Stimulated activated CD4-positive, alpha-beta T cell treated with anti-CD3 and anti-CD28 coated beads, TNF-alpha, amount 100 ng/mL, for 1 hour (primary cell): ENCODE measurements at regions not wholly inside any gene's neighbourhood (a gene's known extent, or its start where the extent isn't known, plus 50 kb on each side); places are given as distances from the start of the nearest gene placed in this dataset.

Source experiments
- DNase-seq, 3 donors: peaks; one replicate each; pipeline ENCODE4 v3.0.0-alpha.2; 2020; ENCODE audit warnings: low read depth in 3 of 3, low spot score in 1 of 3

- DNase-seq: no peak
Observed at GRCh38 chr12:127620735-127621355, 646.1 kb upstream of the TMEM132C start.

- no peak for DNase-seq
Observed at GRCh38 chr12:127621366-127621765, 645.6 kb upstream of the TMEM132C start.

- no peak for DNase-seq
Observed at GRCh38 chr12:127623362-127623761, 643.6 kb upstream of the TMEM132C start.

GRCh38 chr12:127625176-127625771 lies 641.7 kb upstream of the TMEM132C start:
- DNase-seq: no peak

GRCh38 chr12:127628645-127629044 lies 638.3 kb upstream of the TMEM132C start:
- no peak for DNase-seq

DNA sequence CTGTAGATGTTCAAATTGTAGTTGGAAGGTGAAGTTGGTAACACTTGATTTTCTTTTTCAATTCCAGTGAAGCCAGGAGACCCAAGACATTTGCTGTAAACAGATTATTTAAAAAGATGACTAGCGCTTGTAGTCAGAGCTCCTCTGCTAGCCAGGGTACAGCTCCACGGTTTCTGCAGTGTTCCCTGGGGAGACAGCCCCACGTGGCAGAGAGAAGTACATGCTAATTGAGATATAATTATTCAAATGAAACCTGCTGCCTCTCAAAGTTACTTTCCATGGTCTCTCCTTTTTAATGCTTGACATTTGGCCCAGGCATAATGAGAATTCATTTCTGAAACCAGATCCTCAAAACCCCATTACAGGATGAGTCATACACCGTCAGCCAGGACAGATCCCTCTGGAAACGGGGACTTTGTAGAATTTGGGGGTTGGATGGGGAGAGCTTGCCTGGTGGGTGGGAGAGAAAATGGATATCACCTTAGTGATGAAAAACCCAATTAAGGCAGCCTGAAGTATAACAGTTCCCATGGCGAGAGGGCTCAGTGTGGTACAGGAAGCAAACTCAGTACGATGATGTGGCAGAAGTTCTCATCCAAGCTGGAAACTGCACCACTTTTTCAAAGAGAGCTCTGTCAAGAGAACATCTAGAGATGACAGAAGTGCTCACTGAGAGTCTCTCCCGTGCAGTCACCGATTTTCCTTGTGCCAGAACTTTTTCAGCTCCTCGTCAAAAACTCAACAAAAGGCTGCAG lies 637.7 kb upstream of the TMEM132C start:
- DNase-seq: no peak

DNA sequence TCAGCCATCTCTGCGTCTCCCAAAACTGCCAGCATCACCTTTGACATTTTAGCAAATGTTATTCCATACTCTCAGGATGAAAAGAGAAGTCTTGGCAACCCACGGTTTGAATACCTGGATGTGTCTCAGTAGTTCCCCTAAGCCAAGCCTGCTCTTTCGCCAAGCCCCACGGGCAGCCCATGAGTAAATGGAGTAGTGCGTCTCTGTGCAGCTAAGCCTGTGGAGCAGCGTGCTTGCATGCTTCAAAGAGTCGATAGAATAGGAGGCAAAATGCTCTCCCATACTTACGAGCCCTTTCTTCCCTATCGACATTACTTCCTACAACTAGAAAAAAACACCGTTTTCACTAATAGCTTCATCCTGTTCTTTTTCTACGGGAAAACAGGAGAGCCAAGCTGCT lies 634.5 kb upstream of the TMEM132C start:
- no peak for DNase-seq

GRCh38 chr12:127635838-127636237 lies 631.1 kb upstream of the TMEM132C start:
- no peak for DNase-seq

DNA sequence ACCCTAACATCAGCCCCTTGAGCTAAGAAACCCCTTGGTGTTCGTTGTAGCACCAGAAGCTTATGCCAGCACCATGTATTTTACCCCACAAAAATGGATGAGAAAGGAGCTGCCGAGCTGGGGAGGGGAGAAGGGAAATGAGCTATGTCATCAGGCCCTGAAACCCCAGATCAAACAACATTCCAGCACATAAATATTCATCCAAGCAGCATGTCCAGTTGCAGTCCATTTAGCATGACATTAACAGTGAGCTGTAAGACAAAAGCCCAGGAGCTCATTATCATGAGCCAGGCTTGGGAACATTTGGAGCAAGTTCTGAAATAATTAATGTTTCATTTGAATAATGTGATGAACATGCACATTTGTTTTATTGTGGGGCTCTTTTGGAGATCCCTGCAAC lies 630.1 kb upstream of the TMEM132C start:
- no peak for DNase-seq

GRCh38 chr12:127640181-127640886 lies 626.6 kb upstream of the TMEM132C start:
- DNase-seq: no peak

- no peak for DNase-seq
Observed at GRCh38 chr12:127642208-127642607, 624.8 kb upstream of the TMEM132C start.

GRCh38 chr12:127648321-127648720 lies 618.6 kb upstream of the TMEM132C start:
- DNase-seq: no peak

DNA sequence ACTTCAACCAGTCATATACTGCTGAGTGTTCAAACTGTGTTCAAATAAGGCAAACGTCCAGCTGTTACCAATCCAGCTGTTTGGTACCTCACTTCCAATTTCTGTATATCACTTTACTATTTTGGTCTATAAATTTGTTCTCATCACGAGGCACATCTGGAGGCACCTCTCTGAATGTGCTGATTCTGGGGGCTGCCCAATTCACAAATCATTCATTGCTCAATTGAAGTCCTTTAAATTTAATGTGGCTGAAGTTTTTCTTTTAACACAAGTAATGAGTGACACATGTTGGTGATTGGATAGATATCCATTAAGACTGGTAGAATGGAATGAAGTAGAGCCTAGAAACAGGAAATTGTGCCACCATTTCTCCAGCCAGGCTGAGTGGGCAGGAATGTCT lies 617.0 kb upstream of the TMEM132C start:
- no peak for DNase-seq

DNA sequence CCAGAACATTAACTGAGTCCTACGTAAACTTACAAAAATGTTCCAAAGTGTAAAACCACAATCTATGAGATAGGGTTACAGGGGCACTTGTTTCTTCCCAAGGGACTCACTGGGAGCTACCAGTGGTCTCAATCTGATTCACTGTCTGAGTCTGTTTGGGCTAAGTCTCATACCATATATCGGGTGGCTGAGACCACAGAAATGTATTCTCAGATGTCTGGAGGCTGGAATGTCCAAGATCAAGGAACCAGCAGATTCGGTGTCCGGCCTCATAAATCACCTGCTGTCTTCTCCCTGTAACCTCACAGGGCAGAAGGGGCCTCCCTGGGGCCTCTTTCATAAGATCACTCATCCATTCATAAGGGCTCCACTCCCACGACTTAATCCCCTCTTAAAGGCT lies 616.3 kb upstream of the TMEM132C start:
- no peak for DNase-seq

- DNase-seq: no peak
Observed at GRCh38 chr12:127652281-127652680, 614.7 kb upstream of the TMEM132C start.

- DNase-seq: no peak
Observed at GRCh38 chr12:127654383-127654985, 612.5 kb upstream of the TMEM132C start.

DNA sequence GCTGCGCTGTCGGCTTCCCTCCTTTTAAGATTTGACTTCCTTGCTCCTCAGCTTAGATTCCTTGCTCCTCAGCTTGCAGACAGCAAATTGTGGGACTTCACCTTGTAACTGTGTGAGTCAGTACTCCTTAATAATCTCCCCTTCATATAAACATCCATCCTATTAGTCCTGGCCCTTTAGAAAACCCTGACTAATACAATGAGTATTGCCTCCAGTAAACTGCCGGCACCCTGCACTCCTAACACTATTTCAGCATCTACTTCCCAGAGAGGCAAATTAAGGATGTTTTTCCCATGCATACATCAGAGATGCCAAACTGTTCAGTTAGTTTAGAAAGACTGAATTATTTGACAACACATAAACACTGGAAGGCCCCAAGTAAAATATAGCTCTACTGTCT lies 611.3 kb upstream of the TMEM132C start:
- DNase-seq: no peak

DNA sequence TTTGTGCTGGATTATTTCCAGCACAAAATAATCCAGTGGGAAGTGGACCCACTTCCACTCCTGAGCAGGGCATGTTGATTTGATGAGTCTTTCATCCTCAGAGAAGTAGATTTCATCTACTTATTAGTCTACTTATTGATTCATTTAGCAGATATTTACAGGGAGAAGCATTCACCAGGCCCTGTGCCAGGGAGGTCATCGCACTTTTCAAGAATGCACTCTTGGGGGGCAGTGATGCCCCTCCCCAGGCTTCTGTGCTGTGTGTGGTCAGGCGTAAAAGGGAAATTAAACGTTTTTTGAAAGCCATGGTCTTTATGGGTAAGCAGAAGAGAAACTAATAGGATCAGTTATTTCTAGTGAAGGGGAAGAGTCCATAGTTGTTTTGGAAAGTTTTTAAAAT lies 610.7 kb upstream of the TMEM132C start:
- DNase-seq: no peak

DNA sequence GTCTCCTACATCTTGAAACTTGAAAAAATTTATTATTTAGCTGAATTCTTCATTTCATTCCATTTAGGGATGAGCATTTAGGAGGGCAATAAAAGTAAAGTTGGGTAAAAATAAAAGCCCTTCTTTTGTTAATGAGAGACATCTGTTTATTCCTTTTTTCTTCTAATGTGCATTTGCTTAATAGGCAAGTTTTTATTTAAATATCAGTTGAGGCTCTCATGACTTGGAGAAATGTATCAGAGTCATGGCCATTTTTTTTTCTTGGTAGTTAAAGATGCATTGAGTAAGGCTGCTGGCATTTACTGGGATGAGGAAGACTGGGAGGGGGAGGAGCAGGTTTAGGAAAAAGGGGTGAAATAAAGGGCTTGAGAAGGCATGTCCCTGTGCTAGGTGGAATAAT lies 609.9 kb upstream of the TMEM132C start:
- DNase-seq: no peak

- no peak for DNase-seq
Observed at GRCh38 chr12:127660961-127661360, 606.0 kb upstream of the TMEM132C start.

DNA sequence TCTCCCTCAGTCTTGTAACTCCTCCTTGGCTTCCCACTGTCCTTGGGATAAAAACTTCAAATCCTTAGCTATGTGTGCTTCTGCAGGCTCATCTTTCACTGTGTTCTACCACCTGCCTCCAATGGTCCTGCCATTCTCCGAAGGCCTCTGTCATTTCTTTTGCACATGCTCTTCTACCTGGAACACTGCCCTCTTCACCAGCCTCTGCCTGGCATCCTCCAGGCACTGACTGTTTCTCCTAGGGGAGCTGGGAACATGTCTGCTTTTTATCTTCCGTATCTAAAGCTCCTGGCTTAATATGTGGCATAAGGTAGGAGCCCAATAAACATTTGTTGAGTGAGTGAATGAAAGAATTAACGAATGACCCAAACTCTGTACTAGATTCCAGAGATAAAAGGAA lies 603.3 kb upstream of the TMEM132C start:
- no peak for DNase-seq

DNA sequence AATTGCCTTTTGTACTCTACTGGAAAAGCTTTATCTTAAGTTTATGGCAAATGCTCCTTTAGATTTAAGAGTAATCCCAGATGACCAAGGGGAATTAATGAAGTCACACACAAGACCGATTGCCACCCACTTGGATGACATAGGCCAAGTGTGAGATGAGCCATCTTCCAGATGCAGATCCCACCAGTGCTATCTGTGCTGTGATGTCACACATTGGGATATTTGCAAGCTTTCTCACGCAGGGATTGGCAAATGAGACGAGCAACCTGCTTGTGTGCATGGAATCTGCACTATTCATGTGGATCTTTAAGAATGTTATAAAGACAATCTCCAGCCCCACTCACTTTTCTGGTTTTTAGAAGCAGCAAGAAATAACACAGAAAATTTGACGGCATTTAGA lies 602.1 kb upstream of the TMEM132C start:
- no peak for DNase-seq
